ENCODE measurements at regions not wholly inside any gene's neighbourhood (a gene's known extent, or its start where the extent isn't known, plus 50 kb on each side); places are given as distances from the start of the nearest gene placed in this dataset.

- no peaks in the 10 kb centered on the region for H3K27me3 ChIP-seq (ENCODE audit: insufficient read depth, low read length)
- H2AK5ac ChIP-seq (ENCODE audit: insufficient read length, low read length) = no peak overlapping the region
- no peak overlapping the region for H2AFZ ChIP-seq (ENCODE audit: low read length)
- no peak overlapping the region for H3K23ac ChIP-seq (ENCODE audit: insufficient read length, low read depth, low read length)
- no peaks in the 10 kb centered on the region for H3K23me2 ChIP-seq (ENCODE audit: insufficient read length, low read depth, low read length, poor library complexity, severe bottlenecking)
- no peak overlapping the region for H2BK15ac ChIP-seq (ENCODE audit: low read depth, low read length)
- H3K27ac ChIP-seq (ENCODE audit: insufficient read length, low read depth, low read length) = no peak overlapping the region
- no peak for DNase-seq
- no peak overlapping the region for H4K5ac ChIP-seq (ENCODE audit: insufficient read length, low read depth, low read length)
- H4K91ac ChIP-seq (ENCODE audit: insufficient read length, low read depth, low read length) = no peak overlapping the region
- no peaks in the 10 kb centered on the region for H3K9me3 ChIP-seq (ENCODE audit: control insufficient read depth, low read depth, low read length)
- no peaks in the 10 kb centered on the region for H3K79me1 ChIP-seq (ENCODE audit: insufficient read depth, low read depth, low read length, poor library complexity, severe bottlenecking)
- no peak overlapping the region for H3K4ac ChIP-seq (ENCODE audit: low read depth, low read length)
- H4K8ac ChIP-seq (replicated peaks; ENCODE audit: insufficient read length, low read depth, low read length) = no peak overlapping the region
- Mint-ChIP-seq H3K9me3 (no peaks in the 10 kb centered on the region; a peak in 2 of 5 replicates), H3K27me3 (ENCODE audit: low read depth) (peaks cover 4% of the 10 kb centered on the region; the same call in 1 of the 2 replicates), H3K4me1 (peaks cover 10 to 17% of the 10 kb centered on the region in 2 experiments), H3K36me3 (ENCODE audit: insufficient read depth in 1 of 3, low read depth in 3 of 3) (no peaks in the 10 kb centered on the region), H3K27ac (no peak overlapping the region), H3K4me3 (no peak overlapping the region)
- no CpG with 5 or more reads among the region's 9 CpGs for WGBS (ENCODE audit: extremely low coverage, insufficient read length, low lambda C conversion rate)
- H2BK12ac ChIP-seq (ENCODE audit: insufficient read length, low read depth, low read length) = no peak overlapping the region
- no peak overlapping the region for H3T11ph ChIP-seq (ENCODE audit: low read length)
- H3K14ac ChIP-seq (ENCODE audit: insufficient read depth, low read length) = no peak overlapping the region
- H3K9ac ChIP-seq (ENCODE audit: extremely low read depth, insufficient read length, low read length) = no peak overlapping the region
- TF ChIP-seq, protein P1, sequence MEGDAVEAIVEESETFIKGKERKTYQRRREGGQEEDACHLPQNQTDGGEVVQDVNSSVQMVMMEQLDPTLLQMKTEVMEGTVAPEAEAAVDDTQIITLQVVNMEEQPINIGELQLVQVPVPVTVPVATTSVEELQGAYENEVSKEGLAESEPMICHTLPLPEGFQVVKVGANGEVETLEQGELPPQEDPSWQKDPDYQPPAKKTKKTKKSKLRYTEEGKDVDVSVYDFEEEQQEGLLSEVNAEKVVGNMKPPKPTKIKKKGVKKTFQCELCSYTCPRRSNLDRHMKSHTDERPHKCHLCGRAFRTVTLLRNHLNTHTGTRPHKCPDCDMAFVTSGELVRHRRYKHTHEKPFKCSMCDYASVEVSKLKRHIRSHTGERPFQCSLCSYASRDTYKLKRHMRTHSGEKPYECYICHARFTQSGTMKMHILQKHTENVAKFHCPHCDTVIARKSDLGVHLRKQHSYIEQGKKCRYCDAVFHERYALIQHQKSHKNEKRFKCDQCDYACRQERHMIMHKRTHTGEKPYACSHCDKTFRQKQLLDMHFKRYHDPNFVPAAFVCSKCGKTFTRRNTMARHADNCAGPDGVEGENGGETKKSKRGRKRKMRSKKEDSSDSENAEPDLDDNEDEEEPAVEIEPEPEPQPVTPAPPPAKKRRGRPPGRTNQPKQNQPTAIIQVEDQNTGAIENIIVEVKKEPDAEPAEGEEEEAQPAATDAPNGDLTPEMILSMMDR (conservative IDR thresholded peaks at IDR 0.05) = no peak
- H3K56ac ChIP-seq (ENCODE audit: insufficient read length, low read depth, low read length) = no peak overlapping the region
- no peaks in the 10 kb centered on the region for H4K20me1 ChIP-seq (ENCODE audit: control insufficient read depth, insufficient read depth, insufficient read length)
- H2BK20ac ChIP-seq (ENCODE audit: low read depth, low read length, poor library complexity, severe bottlenecking) = no peak overlapping the region
- H3K79me2 ChIP-seq (ENCODE audit: insufficient read depth, low read length) = no peaks in the 10 kb centered on the region
- H2BK5ac ChIP-seq (ENCODE audit: insufficient read length, low read length) = no peak overlapping the region
- H3K4me1 ChIP-seq (ENCODE audit: insufficient read depth, low read length) = no peaks in the 10 kb centered on the region
- no peak overlapping the region for H3K18ac ChIP-seq (ENCODE audit: insufficient read length, low read depth, low read length)
- H3K4me2 ChIP-seq (ENCODE audit: insufficient read depth, insufficient read length, low read length) = no peak overlapping the region
- H2BK120ac ChIP-seq (ENCODE audit: low read depth, low read length, poor library complexity, severe bottlenecking) = no peak overlapping the region
Measured at GRCh38 chr1:61591351-61591750, 133.6 kb downstream of the TM2D1 start.

Measured in H9 (cell line).